ENCODE measurements at regions not wholly inside any gene's neighbourhood (a gene's known extent, or its start where the extent isn't known, plus 50 kb on each side); places are given as distances from the start of the nearest gene placed in this dataset.

- no peak for TF ChIP-seq YY1 (IDR thresholded peaks at IDR 0.05; ENCODE audit: low read depth, low read length)
- no peak for TF ChIP-seq CHD7 (IDR thresholded peaks at IDR 0.05; ENCODE audit: insufficient replicate concordance, low read length)
- no peak for TF ChIP-seq SIRT6 (IDR thresholded peaks at IDR 0.05; ENCODE audit: low read length)
- TF ChIP-seq ZNF274 (IDR thresholded peaks at IDR 0.05; ENCODE audit: borderline replicate concordance, extremely low read depth, low read length): no peak
- no peak for TF ChIP-seq TCF12 (IDR thresholded peaks at IDR 0.05; ENCODE audit: low read depth, low read length)
These were observed 482.9 kb upstream of the TEX13C start (continued) for GRCh38 chrX:124836786-124837185.

Data from H1 (cell line).